Upper lobe of right lung (tissue), 1 donor: ENCODE measurements at regions not wholly inside any gene's neighbourhood (a gene's known extent, or its start where the extent isn't known, plus 50 kb on each side); places are given as distances from the start of the nearest gene placed in this dataset.
"Not testable (repeated sequence)": the region's sequence is repeated elsewhere in the genome, so short reads cannot be mapped to it uniquely, and the experiment has no call there.

ENCODE experiments used
- ATAC-seq: fragments of 200-7000 bp; cut with Tn5 transposase; one replicate; pipeline ENCODE4 v1.9.1; 2020; ENCODE audit warnings: mild to moderate bottlenecking, moderate library complexity
- DNase-seq: peaks from one replicate; pipeline ENCODE4 v3.0.0-alpha.2; 2020
- H3K27ac ChIP-seq: fragments of 200-600 bp; one replicate; pipeline ENCODE4 v1.8.0; 2022
- H3K27me3 ChIP-seq: fragments of 200-600 bp; one replicate; pipeline ENCODE4 v1.8.0; 2022; ENCODE audit warnings: mild to moderate bottlenecking
- H3K36me3 ChIP-seq: fragments of 200-600 bp; one replicate; pipeline ENCODE4 v1.8.0; 2022
- H3K4me1 ChIP-seq: fragments of 200-600 bp; one replicate; pipeline ENCODE4 v1.8.0; 2022
- H3K4me3 ChIP-seq: fragments of 200-600 bp; one replicate; pipeline ENCODE4 v1.8.0; 2022; ENCODE audit warnings: mild to moderate bottlenecking
- H3K9me3 ChIP-seq: fragments of 200-600 bp; one replicate; pipeline ENCODE4 v1.8.0; 2022
- CTCF ChIP-seq: fragments of 200-600 bp; IDR thresholded peaks from one replicate; pipeline ENCODE4 v1.8.0; 2022; ENCODE audit warnings: antibody characterized with exemption
- intact Hi-C: fragments of 100-400 bp; cut with DNase I; formaldehyde crosslinking; loops from one replicate; pipeline ENCODE4 v1.11.0; 2022
- donor health status: DM: no; HTN: yes; CAD: no; lungs with severe emphysema.

- no peaks in the 10 kb centered on the region for H3K9me3 ChIP-seq
- H3K27me3 ChIP-seq: no peaks in the 10 kb centered on the region
- no peaks in the 10 kb centered on the region for H3K4me1 ChIP-seq
- DNase-seq: no peak
- TF ChIP-seq CTCF: no peak
- ATAC-seq: no peak
- H3K36me3 ChIP-seq: no peaks in the 10 kb centered on the region
- H3K4me3 ChIP-seq: no peak overlapping the region
- H3K27ac ChIP-seq: no peak overlapping the region
- intact Hi-C loops: no loop called here
Observed at GRCh38 chr2:58466804-58467203, 225.7 kb upstream of the FANCL start.

GRCh38 chr2:58466021-58466420, 224.9 kb upstream of the FANCL start:
- H3K4me1 ChIP-seq, H3K36me3 ChIP-seq, H3K27me3 ChIP-seq, DNase-seq, H3K27ac ChIP-seq, intact Hi-C loops, H3K9me3 ChIP-seq, H3K4me3 ChIP-seq, ATAC-seq: not testable (repeated sequence)

DNA sequence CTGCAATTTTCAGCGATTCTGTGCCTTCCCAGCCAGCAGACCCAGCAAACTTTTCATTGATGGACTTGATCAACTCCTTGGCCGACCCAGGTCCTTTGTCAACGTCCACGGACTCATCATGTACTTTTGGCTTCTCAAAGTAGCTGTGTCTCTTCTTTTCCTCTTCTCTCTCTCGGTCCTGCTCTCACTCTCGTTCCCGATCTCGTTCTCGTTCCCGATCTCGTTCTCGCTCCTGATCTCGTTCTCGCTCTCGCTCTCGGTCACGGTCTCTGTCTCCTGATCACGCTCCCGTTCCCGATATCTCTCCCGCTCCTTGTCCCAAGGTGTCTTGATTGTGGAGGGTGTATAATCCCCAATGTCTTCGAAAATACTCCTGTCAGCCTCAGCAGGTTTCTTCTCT, 219.5 kb upstream of the FANCL start:
- no peaks in the 10 kb centered on the region for H3K9me3 ChIP-seq
- TF ChIP-seq CTCF: no peak
- no peak for ATAC-seq
- no peak for DNase-seq
- H3K4me1 ChIP-seq: no peaks in the 10 kb centered on the region
- H3K4me3 ChIP-seq: no peak overlapping the region
- no peak overlapping the region for H3K27ac ChIP-seq
- no peaks in the 10 kb centered on the region for H3K27me3 ChIP-seq
- H3K36me3 ChIP-seq: no peaks in the 10 kb centered on the region
- intact Hi-C loops: no loop called here

DNA sequence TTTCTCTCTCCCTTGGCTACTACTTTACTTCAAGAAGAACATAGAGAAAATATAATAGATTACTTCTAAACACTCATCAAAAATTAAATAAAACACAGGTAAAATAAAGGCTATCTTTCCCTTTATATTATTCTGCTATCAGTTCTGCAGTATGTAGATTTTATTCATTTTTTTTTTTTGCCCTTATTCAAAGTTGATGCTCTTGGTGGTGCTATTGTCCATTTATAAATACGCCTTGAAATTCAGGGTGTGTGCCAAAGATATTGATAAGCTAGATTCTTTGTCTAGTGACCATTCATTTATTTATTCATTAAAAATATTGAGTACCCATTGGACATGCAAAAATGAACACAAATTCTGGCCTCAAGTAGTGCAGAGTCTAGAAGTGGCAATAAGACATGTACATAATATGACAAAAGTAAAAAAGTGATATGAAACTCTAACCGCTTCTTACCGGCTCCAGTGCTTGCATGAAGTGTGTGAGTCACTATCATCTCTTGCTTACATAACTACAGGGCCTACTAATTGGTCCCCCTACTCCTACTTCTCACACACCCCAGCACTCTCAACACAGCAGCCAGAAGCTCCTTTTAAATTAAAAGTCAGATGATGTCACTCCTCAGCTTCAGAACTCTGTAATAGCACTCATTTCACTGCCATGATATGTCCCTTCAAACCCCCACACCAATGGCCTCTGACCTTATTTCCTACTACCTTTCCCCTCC, 208.3 kb upstream of the FANCL start:
- ATAC-seq (peak; percentile 85), DNase-seq (no peak)
- Histone ChIP-seq H3K36me3 (no peaks in the 10 kb centered on the region), H3K4me1 (no peaks in the 10 kb centered on the region), H3K27ac (no peak overlapping the region), H3K9me3 (no peaks in the 10 kb centered on the region), H3K4me3 (no peak overlapping the region), H3K27me3 (no peaks in the 10 kb centered on the region)
- no peak for TF ChIP-seq CTCF
- intact Hi-C loops: no loop called here

DNA sequence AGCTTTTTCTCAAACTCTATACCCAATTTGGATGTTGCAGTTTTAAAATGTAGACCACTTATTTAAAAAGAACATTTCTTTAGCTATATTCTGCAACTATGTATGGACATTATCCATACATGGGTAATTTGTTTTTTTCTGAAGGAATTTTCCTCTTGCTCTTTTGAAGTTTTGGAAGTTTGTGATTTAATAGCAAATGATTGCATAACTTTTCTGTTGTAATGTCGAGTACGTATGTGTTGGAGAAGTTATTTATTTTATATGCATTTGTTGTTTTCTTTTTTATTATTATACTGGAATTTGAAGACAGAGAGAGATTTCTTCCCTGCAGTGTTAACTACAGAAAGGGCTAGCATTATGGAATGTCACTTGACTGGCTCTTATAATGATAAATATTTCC, 207.7 kb upstream of the FANCL start:
- Histone ChIP-seq H3K27ac (no peak overlapping the region), H3K36me3 (no peaks in the 10 kb centered on the region), H3K4me1 (no peaks in the 10 kb centered on the region), H3K4me3 (no peak overlapping the region), H3K27me3 (no peaks in the 10 kb centered on the region), H3K9me3 (no peaks in the 10 kb centered on the region)
- DNase-seq (no peak), ATAC-seq (no peak)
- no peak for TF ChIP-seq CTCF
- intact Hi-C loops: no loop called here

- Histone ChIP-seq H3K27ac (no peak overlapping the region), H3K4me3 (no peak overlapping the region), H3K9me3 (no peaks in the 10 kb centered on the region), H3K27me3 (no peaks in the 10 kb centered on the region), H3K4me1 (no peaks in the 10 kb centered on the region), H3K36me3 (no peaks in the 10 kb centered on the region)
- ATAC-seq (peak; percentile 75), DNase-seq (no peak)
- intact Hi-C loops: no loop called here
- peak; percentile 40 for TF ChIP-seq CTCF
Observed at GRCh38 chr2:58448065-58448507, 207.0 kb upstream of the FANCL start.
